ENCODE measurements at regions not wholly inside any gene's neighbourhood (a gene's known extent, or its start where the extent isn't known, plus 50 kb on each side); places are given as distances from the start of the nearest gene placed in this dataset.

DNA sequence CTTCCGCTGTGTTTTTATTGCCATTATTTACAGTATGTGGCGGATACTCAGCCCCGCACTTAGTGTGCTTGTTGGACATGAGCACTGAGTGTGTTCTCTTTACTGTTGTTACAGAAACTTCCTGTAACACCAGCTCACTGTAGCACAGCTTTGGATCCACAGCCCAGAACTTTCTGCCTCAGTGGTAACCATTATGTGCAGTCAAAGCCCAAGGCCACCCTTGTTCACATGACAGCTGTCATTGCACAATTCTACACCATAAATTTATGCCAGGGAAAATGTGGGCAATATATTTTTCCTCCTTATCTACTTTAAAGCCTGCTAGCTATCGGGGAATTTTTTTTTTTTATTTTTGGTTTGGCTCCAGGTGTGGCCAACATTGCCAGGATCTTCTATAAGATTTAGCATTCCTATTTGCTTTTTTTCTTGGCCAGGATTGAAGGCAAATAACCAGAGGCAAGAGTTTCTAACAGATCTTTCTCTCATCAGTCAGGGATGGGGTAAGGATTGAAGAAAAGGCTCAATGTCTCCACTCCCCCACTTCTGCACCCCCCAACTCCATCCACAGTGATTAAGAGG lies 176.0 kb upstream of the PELI2 start:
- no peak for DNase-seq (ENCODE audit: low spot score)

DNA sequence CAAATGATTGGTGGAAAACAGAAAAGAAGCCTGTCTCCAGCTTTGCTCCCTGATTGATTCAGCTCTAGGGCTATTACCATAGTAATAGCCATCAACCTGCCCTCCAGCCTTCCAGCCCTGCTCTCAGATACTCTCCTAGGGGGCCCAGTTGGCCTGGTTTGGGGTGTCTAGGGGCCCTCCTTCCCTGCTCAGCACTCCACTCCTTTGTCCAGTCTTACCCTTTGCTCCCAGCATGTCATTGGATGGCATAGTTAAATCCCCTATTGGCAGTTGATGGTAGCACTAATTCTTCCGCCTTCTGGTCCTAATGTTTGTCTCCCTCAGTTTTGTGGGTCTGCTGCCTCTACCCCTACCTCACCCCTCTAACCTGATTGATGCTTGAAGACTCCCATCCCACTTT lies 175.4 kb upstream of the PELI2 start:
- no peak for DNase-seq (ENCODE audit: low spot score)

DNA sequence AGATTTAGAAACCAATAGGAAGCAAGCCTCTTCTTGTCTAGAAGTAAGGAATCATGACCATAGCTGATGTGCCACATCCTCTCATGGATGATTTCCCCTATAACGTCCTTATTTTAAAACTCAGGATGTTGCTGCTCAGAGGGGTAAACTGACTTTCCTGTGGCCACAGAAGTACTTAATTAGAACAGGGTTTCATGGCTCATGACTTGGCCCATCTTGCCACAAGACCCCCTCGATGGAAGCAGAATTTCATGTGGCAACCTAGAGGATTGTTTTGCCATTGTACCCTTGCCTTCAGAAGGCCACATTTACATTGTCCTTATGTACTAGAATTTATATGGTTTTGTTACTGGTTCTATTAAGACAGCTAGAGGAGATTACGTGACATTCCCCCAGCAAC lies 173.5 kb upstream of the PELI2 start:
- no peak for DNase-seq (ENCODE audit: low spot score)

DNA sequence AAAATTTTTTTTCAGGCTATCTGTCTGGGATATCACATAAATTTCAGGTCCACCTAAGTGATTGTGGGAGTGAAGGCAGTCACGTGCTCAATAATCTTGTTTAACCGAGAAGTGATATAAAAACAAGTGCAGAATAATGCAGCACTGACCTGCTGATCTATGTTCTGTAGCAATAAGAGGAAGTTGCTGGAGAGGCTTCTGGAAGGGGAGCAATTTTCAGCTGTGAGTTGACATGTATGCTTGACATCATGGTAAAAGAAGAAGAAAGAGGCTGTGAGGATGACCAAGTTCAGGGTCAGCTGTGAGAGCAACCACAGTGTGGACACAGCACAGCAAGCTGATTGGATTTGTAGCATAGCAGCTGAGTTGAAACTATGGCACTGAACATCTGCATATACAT lies 172.0 kb upstream of the PELI2 start:
- DNase-seq (ENCODE audit: low spot score), result no peak

DNA sequence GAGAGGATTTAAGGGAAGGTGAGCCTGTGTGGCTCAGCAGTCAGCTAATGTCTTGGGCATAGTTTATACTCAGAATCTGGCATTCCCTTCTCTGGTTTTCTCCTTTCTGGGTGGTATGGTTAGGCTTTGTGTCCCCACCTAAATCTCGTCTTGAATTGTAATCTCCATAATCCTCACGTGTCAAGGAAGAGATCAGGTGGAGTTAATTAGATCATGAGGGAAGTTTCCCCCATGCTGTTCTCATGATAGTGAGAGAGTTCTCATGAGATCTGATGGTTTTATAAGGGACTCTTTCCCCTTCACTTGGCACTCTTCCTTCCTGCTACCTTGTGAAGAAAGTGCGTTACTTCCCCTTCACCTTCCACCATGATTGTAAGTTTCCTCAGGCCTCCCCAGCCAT lies 169.8 kb upstream of the PELI2 start:
- no peak for DNase-seq (ENCODE audit: low spot score)

DNA sequence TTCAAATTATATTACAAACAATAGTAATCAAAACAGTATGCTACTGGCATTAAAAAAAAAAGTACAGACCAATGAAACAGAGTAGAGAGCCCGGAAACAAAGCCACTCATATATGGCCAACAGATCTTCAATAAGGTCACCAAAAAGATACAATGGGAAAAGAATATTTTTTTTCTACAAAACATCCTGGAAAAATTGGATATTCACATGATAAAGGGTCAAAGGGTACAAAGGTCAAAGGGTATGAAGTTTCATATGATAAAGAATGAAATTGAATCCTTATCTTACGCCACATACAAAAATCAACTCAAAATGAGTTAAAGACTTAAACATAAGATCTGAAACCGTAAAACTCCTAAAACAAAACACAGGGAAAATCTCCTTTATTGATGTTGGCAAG lies 168.5 kb upstream of the PELI2 start:
- no peak for DNase-seq (ENCODE audit: low spot score)

DNA sequence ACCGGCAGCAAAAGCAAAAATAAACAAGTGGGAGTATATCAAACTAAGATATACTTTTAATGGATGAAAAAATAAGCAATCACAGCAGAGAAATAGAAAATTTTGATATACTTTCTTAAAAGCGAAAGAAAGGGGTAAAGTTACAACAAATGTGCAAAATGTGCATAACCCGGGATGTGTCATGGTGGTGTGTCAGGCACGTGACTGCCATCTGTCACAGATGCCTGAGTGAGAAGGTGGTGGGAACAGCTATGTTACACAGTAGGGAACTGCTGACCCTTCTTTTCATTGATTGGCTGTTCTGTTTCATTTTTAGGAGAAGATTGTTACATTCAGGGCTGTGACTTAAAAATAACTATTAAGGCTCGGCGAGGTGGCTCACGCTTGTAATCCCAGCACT lies 168.1 kb upstream of the PELI2 start:
- DNase-seq (ENCODE audit: low spot score), result no peak

DNA sequence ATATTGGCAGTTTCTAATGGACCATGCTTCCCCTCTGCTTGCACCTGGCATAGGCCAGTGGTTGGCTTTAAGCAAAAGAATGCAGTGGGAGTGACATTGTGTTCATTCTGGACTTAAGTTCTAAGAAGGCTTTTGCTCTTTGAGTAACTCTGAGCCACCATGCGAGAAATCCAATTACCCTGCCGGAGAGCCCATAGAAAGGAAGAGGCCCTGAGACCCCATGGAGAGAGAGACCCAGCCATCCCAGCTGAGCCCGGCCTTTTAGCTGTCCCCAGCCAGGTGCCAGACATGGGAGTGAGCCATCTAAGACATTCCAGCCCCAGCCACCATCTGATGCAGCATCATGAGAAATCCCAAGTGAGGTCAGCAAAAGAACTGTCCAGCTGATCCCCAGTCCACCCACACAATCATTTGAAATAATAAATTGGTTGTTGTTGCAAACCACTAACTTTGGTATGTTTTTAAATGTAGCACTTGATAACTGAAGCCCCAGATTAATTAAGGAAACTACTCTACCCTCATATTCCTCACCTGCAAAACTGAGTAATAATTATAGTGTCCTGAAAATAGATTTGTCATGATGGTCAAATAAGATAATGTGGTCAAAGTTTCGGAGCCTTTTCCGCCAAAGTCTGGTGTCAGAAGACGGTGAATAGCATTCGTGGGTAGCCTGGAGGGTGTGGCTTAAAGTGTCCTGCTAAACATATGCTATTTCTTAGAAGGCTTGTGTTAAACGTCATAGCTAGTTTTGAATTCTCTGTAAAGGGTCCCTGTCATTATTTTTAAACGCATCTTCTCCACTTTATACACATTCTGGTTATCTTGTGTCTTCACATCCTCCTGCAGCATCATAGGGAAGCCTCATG lies 166.6 kb upstream of the PELI2 start:
- no peak for DNase-seq (ENCODE audit: low spot score)

DNA sequence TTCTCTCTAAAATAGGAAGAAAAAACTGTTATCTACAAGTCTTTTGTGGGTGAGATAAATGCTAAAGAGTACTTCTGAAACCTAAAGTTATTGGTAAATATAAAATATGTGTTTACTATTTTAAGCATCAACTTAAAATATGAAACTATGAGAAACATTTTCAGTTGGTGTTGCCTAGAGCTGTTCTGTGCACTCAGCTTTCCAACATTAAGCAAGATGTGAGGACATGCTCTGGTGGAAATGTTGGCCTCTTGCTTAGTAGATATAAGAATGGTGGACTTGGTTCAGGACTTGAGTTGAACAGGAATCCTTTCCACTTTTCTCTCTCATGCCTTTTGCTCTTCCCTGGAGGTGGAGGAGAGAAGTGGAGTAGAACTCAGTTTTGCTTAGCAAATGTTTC lies 164.1 kb upstream of the PELI2 start:
- DNase-seq (ENCODE audit: low spot score), result no peak

DNA sequence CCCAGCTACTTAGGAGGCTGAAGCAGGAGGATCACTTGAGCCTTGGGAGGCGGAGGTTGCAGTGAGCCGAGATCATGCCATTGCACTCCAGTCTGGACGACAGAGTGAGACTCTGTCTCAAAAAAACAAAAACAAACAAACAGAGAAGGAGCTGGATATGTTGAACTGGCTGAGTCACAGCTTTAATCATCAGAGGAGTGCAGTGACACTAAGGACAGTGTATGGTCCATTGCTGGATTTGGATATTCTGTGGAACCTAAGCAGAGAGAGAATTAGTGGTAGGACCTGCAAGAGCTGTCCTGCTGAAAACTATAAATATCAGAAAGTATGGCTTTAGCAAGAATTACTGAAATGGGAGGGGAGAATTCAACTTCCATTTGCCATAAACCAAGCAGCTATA lies 163.0 kb upstream of the PELI2 start:
- no peak for DNase-seq (ENCODE audit: low spot score)

DNA sequence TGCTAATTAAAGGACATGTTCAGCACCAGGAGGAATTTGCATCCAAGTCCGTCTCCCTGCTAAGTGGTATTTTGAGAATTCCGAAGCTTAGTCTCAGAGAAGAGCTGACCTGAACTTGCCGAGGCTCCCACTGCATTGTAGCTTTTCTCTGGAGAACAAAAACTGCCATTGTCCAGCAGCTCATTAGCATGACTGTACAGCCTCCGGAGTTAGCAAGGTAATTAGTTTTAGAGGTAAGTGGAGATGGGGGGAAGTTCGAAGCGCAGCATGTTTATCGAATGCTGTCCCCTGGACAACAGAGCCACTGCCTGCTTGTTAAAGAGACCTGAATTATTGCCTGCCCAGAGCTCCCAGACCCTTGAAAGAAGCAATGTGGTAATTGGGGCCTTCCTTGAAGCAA lies 160.3 kb upstream of the PELI2 start:
- no peak for DNase-seq (ENCODE audit: low spot score)

DNA sequence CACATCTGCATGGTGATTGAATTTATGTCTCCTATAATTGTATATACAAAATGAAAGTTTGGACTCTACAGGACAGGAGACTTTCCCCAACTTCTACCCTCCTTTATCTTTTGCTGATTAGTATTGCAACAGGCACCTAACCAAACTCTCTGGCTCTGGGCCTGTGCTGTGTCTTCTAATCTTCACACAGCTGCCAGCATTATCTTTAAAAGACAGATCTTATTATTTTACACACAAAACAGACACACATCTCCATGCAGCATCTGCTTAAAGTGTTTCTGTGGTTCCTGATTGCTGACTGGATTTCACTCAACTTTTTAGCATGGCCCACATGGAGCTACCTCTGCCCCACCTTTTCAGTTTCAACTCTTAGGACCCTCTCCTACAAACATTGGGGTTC lies 154.9 kb upstream of the PELI2 start:
- no peak for DNase-seq (ENCODE audit: low spot score)

DNA sequence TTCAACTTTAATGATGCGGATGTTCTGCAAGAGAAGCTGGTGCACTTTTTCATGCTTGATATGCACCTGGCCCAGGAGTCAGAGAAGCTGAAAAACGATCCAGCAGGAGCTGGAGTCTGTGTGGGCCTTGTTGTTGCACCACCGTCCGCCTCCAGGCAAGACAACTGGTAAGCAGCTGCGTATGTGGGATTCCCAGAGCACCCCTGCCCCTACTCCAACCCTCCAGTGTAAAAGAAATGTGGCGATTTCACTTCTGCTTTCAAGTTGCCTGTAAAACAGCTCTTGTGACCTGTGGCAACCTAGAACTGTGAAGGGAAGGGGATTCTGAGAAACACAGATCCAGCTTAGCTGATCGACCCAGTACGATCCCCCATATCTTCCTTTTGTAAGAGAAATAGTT lies 154.1 kb upstream of the PELI2 start:
- no peak for DNase-seq (ENCODE audit: low spot score)

DNA sequence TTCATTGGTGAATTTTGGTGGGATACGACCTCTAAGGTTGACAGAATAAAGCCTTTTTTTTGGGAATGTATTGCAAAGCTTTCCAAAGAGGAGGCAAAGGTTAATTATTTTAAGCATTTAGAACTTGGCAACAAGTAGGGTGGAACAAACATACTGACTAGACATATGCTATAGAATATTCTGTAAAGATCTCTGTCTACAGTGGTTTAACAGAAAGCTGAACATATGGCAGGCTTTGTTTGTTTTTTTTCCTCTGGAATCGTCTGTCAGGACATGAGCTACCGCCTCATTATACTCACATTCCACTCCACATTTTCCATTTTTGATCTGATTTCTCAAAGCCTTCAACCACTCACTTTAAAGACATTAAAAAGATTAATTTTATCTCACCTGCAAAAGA lies 153.4 kb upstream of the PELI2 start:
- DNase-seq (ENCODE audit: low spot score), result no peak

DNA sequence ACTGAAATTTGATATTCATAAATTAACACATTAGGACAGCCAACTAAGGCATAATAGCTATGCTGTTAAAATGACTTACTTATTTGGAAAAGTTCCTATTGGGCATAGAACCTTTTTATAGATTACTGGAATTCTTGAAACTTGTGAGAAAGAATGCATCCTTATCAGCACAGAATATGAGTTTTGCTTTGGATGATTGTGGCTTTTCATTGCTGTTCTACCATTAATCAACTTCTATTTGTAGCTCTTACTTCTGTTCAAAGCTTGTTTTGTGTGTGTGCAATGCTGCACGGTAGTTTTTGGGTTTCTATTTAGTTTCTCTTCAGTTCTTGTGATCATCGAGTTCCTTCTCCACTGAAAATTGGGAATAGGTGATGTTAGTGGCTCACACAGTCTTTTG lies 152.4 kb upstream of the PELI2 start:
- no peak for DNase-seq (ENCODE audit: low spot score)

DNA sequence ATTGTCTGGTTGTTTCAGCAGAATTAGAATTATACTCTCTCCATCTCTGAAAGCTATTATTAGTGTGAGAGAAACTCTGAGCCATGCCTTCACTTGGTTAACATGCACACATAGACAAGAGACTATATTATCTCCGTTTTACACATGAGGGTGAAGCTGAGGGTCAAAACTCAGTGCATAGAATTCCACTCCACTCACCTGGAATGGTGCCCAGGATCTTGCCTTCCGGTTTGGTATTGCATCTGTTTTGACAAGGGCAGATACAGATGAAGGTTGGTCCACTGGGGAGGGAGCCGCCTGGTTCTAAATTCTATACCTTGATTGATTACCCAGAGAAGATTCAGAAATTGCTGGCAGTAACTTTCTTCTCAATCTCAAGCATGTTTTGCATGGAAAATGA lies 149.5 kb upstream of the PELI2 start:
- no peak for DNase-seq (ENCODE audit: low spot score)

DNA sequence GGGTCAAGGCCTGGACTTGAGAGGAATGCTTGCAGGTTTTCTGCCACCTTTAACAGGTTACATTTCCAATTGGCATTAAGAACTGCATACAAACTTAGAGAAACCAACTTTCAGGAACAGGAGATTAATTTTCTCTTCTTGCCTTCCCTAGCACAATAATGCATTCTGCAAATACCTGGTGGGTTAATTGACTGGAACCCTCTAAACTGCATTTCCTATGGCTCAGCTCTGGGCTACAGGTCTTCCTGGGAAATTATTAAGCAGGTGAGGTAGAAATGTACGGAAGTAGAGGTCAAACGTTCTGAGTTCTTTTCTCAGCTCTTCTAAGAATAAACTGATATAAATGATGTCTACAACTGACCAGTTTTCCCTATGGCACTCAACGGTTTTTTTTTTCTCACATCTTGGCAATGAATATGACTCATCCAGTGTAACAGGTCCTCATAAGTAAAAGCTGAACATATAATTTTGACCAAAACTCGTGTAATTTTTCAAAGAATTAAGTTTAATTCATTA lies 144.9 kb upstream of the PELI2 start:
- no peak for DNase-seq (ENCODE audit: low spot score)

DNA sequence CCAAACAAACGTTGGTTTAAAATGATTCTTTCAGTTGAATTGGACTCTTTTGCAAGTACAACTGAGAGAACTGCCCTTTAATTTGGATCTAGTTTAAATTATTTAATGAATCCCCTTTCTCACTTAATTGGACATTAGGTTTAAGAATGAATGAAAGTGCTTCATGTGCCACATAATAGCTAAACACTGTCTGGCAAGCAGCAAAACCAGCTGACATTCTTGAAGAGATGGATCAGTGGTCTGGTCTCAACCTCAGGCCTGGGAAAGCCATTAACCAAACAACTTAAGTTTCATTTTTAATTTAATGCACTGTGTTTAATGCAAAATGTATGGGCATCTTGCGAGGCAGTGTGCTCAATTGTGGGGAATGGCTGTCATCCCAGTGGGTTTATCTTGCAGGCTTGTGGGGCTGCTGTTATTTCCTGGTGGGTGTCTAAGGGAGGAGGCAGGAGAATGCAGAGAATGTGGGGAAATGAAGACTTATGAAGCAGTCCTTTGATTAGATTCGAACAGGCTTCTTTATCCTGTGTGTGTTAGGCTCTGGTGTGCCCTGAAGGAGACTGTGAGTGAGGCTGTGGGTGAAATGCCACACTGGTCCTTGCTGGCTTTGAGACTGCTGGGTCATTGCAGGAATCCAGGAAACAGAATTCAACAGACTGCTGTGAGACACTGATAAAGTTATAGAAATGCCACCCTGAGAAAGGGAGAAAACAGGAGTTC lies 144.1 kb upstream of the PELI2 start:
- DNase-seq (ENCODE audit: low spot score), result no peak

DNA sequence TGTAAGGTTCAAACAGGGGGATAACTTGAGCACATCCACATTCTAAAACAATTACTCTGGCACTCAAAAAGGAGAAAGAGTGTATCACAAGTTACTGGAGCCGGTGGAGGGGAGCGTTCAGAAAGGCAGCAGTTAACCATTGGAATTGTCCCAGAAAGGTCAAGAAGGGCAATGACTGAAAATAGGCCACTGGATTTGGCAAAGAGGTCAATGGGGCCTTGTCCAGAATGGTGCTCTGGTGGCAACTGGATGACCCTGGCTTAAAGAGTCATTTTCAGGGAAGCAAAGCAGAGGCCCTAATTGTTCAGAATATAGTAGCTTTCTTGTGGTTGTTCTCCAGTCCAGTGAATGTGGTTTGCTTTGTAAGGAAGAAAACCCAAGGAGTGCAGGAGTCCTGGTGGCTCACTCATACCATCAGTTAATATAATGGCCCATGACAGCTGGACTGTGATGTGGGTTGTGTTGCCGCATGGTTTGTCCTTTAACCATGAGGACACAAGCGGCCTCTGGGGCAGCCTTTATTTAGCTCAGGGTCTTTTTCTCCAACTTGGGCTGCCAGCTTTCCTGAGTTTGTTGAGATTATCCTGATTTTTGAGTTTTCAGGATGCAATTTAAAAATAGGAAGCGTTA lies 142.8 kb upstream of the PELI2 start:
- no peak for DNase-seq (ENCODE audit: low spot score)

DNA sequence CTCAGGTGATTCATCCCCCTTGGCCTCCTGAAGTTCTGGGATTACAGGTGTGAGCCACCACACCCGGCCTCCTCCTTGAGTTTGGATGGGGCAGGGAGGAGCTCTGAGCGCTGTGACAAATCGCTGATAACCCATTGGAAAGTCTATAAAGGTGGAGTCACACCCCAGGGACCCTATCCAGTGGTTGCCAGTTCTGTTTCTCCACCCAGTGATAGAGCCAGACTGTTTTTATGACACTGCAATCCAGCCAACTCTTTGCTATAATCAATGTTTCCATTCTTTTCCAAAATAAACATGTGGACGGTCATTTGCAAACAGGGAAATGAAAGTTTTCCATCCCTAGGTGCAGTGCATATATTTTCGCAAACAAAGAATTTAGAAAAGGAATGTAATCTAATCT lies 142.0 kb upstream of the PELI2 start:
- DNase-seq (ENCODE audit: low spot score), result no peak

DNA sequence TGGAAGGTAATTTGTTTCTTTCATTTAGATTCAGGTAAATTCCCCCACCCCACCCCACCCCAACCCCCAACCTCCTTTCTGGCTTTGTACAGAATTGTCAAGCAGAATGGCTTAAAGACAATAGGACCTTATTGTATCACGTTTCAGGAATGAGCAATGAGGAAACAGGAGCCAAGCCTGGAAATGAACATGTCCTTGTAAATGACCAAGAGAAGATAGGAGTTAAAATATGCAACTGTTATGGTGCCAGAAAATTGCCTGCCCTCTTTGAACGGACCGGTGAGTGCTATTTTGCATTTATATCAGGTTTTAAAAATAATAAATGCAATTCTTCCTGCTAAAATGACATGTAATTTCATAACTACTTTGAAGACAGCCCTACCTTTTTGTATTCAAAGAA lies 141.6 kb upstream of the PELI2 start:
- DNase-seq (ENCODE audit: low spot score), result no peak

DNA sequence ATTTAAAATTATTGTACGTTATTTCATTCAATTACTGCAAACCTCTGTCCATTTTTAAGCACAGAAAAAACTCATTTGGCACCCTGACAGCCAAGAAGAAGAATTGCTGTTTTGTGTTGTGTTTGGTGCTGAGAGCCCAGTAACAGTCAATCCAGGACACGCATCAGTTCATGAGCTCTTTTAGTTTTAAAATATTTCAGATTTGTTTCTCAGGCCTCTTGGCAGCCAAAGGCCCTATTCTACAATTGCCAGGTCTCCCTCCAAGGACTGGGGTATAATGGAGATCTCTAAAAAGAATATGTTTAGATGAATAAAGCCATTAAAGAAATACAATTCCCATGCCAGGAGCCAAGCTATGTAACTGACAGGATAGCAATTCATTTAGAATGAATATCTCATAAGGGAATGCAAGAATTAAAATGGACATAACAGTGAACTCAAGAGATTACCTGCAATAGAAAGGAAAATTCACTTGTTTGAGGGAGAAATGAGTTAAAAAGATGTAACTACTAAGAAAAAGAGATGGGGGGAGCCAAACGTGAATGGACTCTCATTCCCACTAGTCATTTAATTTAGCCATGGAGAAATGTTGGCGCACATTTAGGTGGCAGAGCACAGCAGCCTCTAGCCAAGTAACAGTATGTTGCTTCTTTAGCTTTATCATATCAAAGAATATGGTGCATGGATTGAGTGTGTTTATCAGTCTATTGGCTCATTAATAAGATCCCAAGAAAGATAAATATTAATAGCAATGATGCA lies 140.6 kb upstream of the PELI2 start:
- no peak for DNase-seq (ENCODE audit: low spot score)

Data from germinal center (tissue), 1 donor.